ENCODE measurements at regions not wholly inside any gene's neighbourhood (a gene's known extent, or its start where the extent isn't known, plus 50 kb on each side); places are given as distances from the start of the nearest gene placed in this dataset.
A peak's percentile ranks its signal among the peaks of the same experiment; 100 is the strongest.

GRCh38 chr17:5942687-5943086, 127.5 kb upstream of the WSCD1 start:
- H2AFZ ChIP-seq = peak overlapping the region; percentile 86
- peaks cover 5% of the 10 kb centered on the region; the same call in 1 of the 3 replicates for H3K4me1 Mint-ChIP-seq
- no peaks in the 10 kb centered on the region for H3K4me1 ChIP-seq (ENCODE audit: insufficient read depth)
- no peak overlapping the region for H3K27ac ChIP-seq (ENCODE audit: low read depth)
- H3K27ac Mint-ChIP-seq = no peak overlapping the region; the same call in 1 of the 2 replicates
- TF ChIP-seq, protein P1, sequence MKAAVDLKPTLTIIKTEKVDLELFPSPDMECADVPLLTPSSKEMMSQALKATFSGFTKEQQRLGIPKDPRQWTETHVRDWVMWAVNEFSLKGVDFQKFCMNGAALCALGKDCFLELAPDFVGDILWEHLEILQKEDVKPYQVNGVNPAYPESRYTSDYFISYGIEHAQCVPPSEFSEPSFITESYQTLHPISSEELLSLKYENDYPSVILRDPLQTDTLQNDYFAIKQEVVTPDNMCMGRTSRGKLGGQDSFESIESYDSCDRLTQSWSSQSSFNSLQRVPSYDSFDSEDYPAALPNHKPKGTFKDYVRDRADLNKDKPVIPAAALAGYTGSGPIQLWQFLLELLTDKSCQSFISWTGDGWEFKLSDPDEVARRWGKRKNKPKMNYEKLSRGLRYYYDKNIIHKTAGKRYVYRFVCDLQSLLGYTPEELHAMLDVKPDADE (IDR thresholded peaks at IDR 0.05) = no peak
- TF ChIP-seq NANOG (IDR thresholded peaks at IDR 0.05; ENCODE audit: borderline replicate concordance) (no peak), ZNF331 (CRISPR knock-in tag; IDR thresholded peaks at IDR 0.05; ENCODE audit: low read depth) (no peak), EZH2phosphoT487 (IDR thresholded peaks at IDR 0.05; ENCODE audit: unreplicated experiment) (no peak), ZNF114 (CRISPR knock-in tag; IDR thresholded peaks at IDR 0.05) (no peak), POLR2AphosphoS5 (IDR thresholded peaks at IDR 0.05; ENCODE audit: low read depth) (no peak), ZNF462 (CRISPR knock-in tag; IDR thresholded peaks at IDR 0.05) (no peak), STAT1 (IDR thresholded peaks at IDR 0.05; ENCODE audit: unreplicated experiment) (no peak), EZH2 (IDR thresholded peaks at IDR 0.05; ENCODE audit: low read depth, unreplicated experiment) (no peak), JUNB (IDR thresholded peaks at IDR 0.05; ENCODE audit: unreplicated experiment) (no peak), CREB1 (CRISPR knock-in tag; IDR thresholded peaks at IDR 0.05; ENCODE audit: low read depth) (no peak)
- TF ChIP-seq, protein P2, sequence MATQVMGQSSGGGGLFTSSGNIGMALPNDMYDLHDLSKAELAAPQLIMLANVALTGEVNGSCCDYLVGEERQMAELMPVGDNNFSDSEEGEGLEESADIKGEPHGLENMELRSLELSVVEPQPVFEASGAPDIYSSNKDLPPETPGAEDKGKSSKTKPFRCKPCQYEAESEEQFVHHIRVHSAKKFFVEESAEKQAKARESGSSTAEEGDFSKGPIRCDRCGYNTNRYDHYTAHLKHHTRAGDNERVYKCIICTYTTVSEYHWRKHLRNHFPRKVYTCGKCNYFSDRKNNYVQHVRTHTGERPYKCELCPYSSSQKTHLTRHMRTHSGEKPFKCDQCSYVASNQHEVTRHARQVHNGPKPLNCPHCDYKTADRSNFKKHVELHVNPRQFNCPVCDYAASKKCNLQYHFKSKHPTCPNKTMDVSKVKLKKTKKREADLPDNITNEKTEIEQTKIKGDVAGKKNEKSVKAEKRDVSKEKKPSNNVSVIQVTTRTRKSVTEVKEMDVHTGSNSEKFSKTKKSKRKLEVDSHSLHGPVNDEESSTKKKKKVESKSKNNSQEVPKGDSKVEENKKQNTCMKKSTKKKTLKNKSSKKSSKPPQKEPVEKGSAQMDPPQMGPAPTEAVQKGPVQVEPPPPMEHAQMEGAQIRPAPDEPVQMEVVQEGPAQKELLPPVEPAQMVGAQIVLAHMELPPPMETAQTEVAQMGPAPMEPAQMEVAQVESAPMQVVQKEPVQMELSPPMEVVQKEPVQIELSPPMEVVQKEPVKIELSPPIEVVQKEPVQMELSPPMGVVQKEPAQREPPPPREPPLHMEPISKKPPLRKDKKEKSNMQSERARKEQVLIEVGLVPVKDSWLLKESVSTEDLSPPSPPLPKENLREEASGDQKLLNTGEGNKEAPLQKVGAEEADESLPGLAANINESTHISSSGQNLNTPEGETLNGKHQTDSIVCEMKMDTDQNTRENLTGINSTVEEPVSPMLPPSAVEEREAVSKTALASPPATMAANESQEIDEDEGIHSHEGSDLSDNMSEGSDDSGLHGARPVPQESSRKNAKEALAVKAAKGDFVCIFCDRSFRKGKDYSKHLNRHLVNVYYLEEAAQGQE (IDR thresholded peaks at IDR 0.05; ENCODE audit: unreplicated experiment) = no peak
- TF ChIP-seq, protein P3, sequence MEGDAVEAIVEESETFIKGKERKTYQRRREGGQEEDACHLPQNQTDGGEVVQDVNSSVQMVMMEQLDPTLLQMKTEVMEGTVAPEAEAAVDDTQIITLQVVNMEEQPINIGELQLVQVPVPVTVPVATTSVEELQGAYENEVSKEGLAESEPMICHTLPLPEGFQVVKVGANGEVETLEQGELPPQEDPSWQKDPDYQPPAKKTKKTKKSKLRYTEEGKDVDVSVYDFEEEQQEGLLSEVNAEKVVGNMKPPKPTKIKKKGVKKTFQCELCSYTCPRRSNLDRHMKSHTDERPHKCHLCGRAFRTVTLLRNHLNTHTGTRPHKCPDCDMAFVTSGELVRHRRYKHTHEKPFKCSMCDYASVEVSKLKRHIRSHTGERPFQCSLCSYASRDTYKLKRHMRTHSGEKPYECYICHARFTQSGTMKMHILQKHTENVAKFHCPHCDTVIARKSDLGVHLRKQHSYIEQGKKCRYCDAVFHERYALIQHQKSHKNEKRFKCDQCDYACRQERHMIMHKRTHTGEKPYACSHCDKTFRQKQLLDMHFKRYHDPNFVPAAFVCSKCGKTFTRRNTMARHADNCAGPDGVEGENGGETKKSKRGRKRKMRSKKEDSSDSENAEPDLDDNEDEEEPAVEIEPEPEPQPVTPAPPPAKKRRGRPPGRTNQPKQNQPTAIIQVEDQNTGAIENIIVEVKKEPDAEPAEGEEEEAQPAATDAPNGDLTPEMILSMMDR (conservative IDR thresholded peaks at IDR 0.05; ENCODE audit: low read depth in 2 of 2) = no peak
- no peaks in the 10 kb centered on the region for H3K36me3 ChIP-seq (ENCODE audit: insufficient read depth)
- H3K79me2 ChIP-seq (replicated peaks; ENCODE audit: insufficient read depth) = no peaks in the 10 kb centered on the region
- peaks cover 13% of the 10 kb centered on the region for H3K9me3 Mint-ChIP-seq
- DNase-seq (ENCODE audit: low spot score) = no peak
- H4K20me1 ChIP-seq (replicated peaks; ENCODE audit: insufficient read depth) = no peaks in the 10 kb centered on the region
- H3F3A ChIP-seq (replicated peaks; ENCODE audit: low read depth) = no peaks in the 10 kb centered on the region
- no peak overlapping the region for H3K4me3 ChIP-seq
- peaks cover 10% of the 10 kb centered on the region for H3K36me3 Mint-ChIP-seq (ENCODE audit: low read depth)
- ATAC-seq = no peak
- no peak overlapping the region for H3K4me2 ChIP-seq
- no peak overlapping the region for H3K4me3 Mint-ChIP-seq
- no peaks in the 10 kb centered on the region for H3K27me3 ChIP-seq (ENCODE audit: insufficient read depth)
- H3K9me2 ChIP-seq (ENCODE audit: insufficient read depth) = 0 out of 2 replicates have a peak, but pooled peaks cover 4% of the 10 kb centered on the region
- peaks cover 13% of the 10 kb centered on the region for H3K27me3 Mint-ChIP-seq (ENCODE audit: insufficient read depth, low read depth, poor library complexity)
